Lower leg skin (tissue), 4 donors: ENCODE measurements at regions not wholly inside any gene's neighbourhood (a gene's known extent, or its start where the extent isn't known, plus 50 kb on each side); places are given as distances from the start of the nearest gene placed in this dataset.

Experiments used
- DNase-seq, 2 donors: peaks; one replicate each; pipeline ENCODE4 v3.0.0-alpha.2; 2019; ENCODE audit warnings: low spot score in 2 of 2
- H3K4me3 ChIP-seq: fragments of 200-600 bp; sonication (generic); 2 replicates; pipeline ENCODE4 v1.5.1; 2017; ENCODE audit warnings: mild to moderate bottlenecking, low read depth; ENCODE audit not compliant: poor library complexity, severe bottlenecking
- CTCF ChIP-seq, 3 donors: fragments of 450-650 bp; IDR thresholded peaks; one replicate each; pipeline ENCODE4 v1.5.1; 2016; ENCODE audit warnings: antibody characterized with exemption in 3 of 3, mild to moderate bottlenecking in 3 of 3, moderate library complexity in 2 of 3
- POLR2A ChIP-seq, 2 donors: fragments of 450-650 bp; IDR thresholded peaks; one replicate each; pipeline ENCODE4 v1.6.1; 2016 to 2017; ENCODE audit warnings: antibody characterized with exemption in 2 of 2, mild to moderate bottlenecking in 1 of 2, moderate library complexity in 1 of 2
- WGBS, 2 donors: methylation state at CpG; one replicate each; pipeline ENCODE4 v1.1.5; 2018; 5-methylcytosine and 5-hydroxymethylcytosine counted together
- intact Hi-C: fragments of 100-400 bp; cut with DNase I; formaldehyde crosslinking; loops from one replicate; pipeline ENCODE4 v1.15.0; 2023; ENCODE audit warnings: low total_unique reads

- no peak overlapping the region for H3K4me3 ChIP-seq
- intact Hi-C loops: no loop called here
- WGBS, 2 donors: 40 to 42% methylated on average over 11 of the region's 11 CpGs
Measured at GRCh38 chr2:238601433-238602222, 174.9 kb downstream of the ASB1 start.

GRCh38 chr2:238602223-238602960 lies 175.7 kb downstream of the ASB1 start:
- intact Hi-C loops: no loop called here
- H3K4me3 ChIP-seq: no peak overlapping the region
- TF ChIP-seq POLR2A (IDR thresholded peaks at IDR 0.05) (no peak), CTCF (IDR thresholded peaks at IDR 0.05) (no peak)
- 34 to 36% methylated on average over 6 of the region's 6 CpGs for WGBS, 2 donors
- DNase-seq: no peak

More at GRCh38 chr2:238601433-238602222, 174.9 kb downstream of the ASB1 start:
- peak in 1 of 2 donors; percentile 70 for DNase-seq
- TF ChIP-seq POLR2A (IDR thresholded peaks at IDR 0.05) (no peak), CTCF (IDR thresholded peaks at IDR 0.05) (no peak)

GRCh38 chr2:238603596-238603995 lies 176.9 kb downstream of the ASB1 start:
- intact Hi-C loops: no loop called here
- no peak overlapping the region for H3K4me3 ChIP-seq
- no peak for DNase-seq
- TF ChIP-seq POLR2A (IDR thresholded peaks at IDR 0.05) (no peak), CTCF (IDR thresholded peaks at IDR 0.05) (no peak)

- intact Hi-C loops: no loop called here
- peak in 1 of 2 donors; percentile 68 for DNase-seq
- TF ChIP-seq POLR2A (IDR thresholded peaks at IDR 0.05): no peak
- no peak for TF ChIP-seq CTCF (IDR thresholded peaks at IDR 0.05)
- 75 to 88% methylated on average over 4 of the region's 4 CpGs for WGBS, 2 donors
- no peak overlapping the region for H3K4me3 ChIP-seq
Measured at GRCh38 chr2:238606311-238606710, 179.6 kb downstream of the ASB1 start.

GRCh38 chr2:238613610-238614009 lies 186.9 kb downstream of the ASB1 start:
- peak in 1 of 2 donors; percentile 53 for DNase-seq
- TF ChIP-seq POLR2A (IDR thresholded peaks at IDR 0.05) (no peak), CTCF (IDR thresholded peaks at IDR 0.05) (no peak)
- 73 to 78% methylated on average over 5 of the region's 5 CpGs for WGBS, 2 donors
- intact Hi-C loops: no loop called here
- no peak overlapping the region for H3K4me3 ChIP-seq
